Trophoblast cell (in vitro differentiated cells and primary cell): ENCODE measurements at regions not wholly inside any gene's neighbourhood (a gene's known extent, or its start where the extent isn't known, plus 50 kb on each side); places are given as distances from the start of the nearest gene placed in this dataset.

Experiments
- DNase-seq, 2 donors: peaks; one replicate each; pipeline ENCODE4 v3.0.0-alpha.2; 2016
- H2AFZ ChIP-seq: 2 replicates; pipeline ENCODE4 v1.6.1; 2013; ENCODE audit warnings: low read length, moderate library complexity, mild to moderate bottlenecking; ENCODE audit not compliant: insufficient read depth, poor library complexity
- H2AK5ac ChIP-seq: 2 replicates; pipeline ENCODE4 v1.6.1; 2013; ENCODE audit warnings: mild to moderate bottlenecking, low read length
- H2BK120ac ChIP-seq: 2 replicates; pipeline ENCODE4 v1.6.1; 2013; ENCODE audit warnings: low read length, mild to moderate bottlenecking, moderate library complexity; ENCODE audit not compliant: insufficient read depth, poor library complexity
- H2BK12ac ChIP-seq: 2 replicates; pipeline ENCODE4 v1.6.1; 2013; ENCODE audit warnings: mild to moderate bottlenecking, low read length, moderate library complexity
- H2BK5ac ChIP-seq: 2 replicates; pipeline ENCODE4 v1.6.1; 2013; ENCODE audit warnings: low read length, low read depth, moderate library complexity, mild to moderate bottlenecking; ENCODE audit not compliant: poor library complexity
- H3K14ac ChIP-seq: 2 replicates; pipeline ENCODE4 v1.6.1; 2013; ENCODE audit warnings: mild to moderate bottlenecking, low read length
- H3K18ac ChIP-seq: 2 replicates; pipeline ENCODE4 v1.6.1; 2013; ENCODE audit warnings: mild to moderate bottlenecking, low read length
- H3K23ac ChIP-seq: 2 replicates; pipeline ENCODE4 v1.6.1; 2013; ENCODE audit warnings: low read length
- H3K27ac ChIP-seq: 2 replicates; pipeline ENCODE4 v1.5.1; 2013; ENCODE audit warnings: low read depth, mild to moderate bottlenecking, inconsistent platforms, low read length, moderate library complexity
- H3K27me3 ChIP-seq: 2 replicates; pipeline ENCODE4 v1.6.1; 2013; ENCODE audit warnings: inconsistent platforms, mild to moderate bottlenecking, low read length, moderate library complexity; ENCODE audit not compliant: insufficient read depth
- H3K36me3 ChIP-seq, 2 experiments: 1 replicate in 1 of 2; 2 replicates in 1 of 2; pipeline ENCODE4 v1.6.1; 2013; ENCODE audit warnings: low read length in 2 of 2, mild to moderate bottlenecking in 2 of 2, moderate library complexity in 1 of 2; ENCODE audit not compliant: insufficient read depth in 2 of 2, control insufficient read depth in 1 of 2
- H3K4ac ChIP-seq: 2 replicates; pipeline ENCODE4 v1.6.1; 2013; ENCODE audit warnings: low read depth, mild to moderate bottlenecking, low read length, moderate library complexity
- H3K4me1 ChIP-seq, 2 experiments: 1 replicate in 1 of 2; 2 replicates in 1 of 2; pipeline ENCODE4 v1.6.1; 2013; ENCODE audit warnings: low read length in 2 of 2, mild to moderate bottlenecking in 2 of 2, moderate library complexity in 1 of 2; ENCODE audit not compliant: insufficient read depth in 2 of 2, control insufficient read depth in 1 of 2
- H3K4me2 ChIP-seq: 2 replicates; pipeline ENCODE4 v1.6.1; 2013; ENCODE audit warnings: inconsistent platforms, mild to moderate bottlenecking, low read length, moderate library complexity
- H3K4me3 ChIP-seq: 2 replicates; pipeline ENCODE4 v1.5.1; 2013; ENCODE audit warnings: mild to moderate bottlenecking, low read depth, low read length, inconsistent platforms
- H3K79me1 ChIP-seq: one replicate; pipeline ENCODE4 v1.6.1; 2013; ENCODE audit warnings: low read length
- H3K79me2 ChIP-seq: 2 replicates; pipeline ENCODE4 v1.6.1; 2013; ENCODE audit warnings: low read length, mild to moderate bottlenecking; ENCODE audit not compliant: control insufficient read depth, insufficient read depth, poor library complexity
- H3K9ac ChIP-seq: 2 replicates; pipeline ENCODE4 v1.6.1; 2013; ENCODE audit warnings: mild to moderate bottlenecking, low read length
- H3K9me3 ChIP-seq: 2 replicates; pipeline ENCODE4 v1.6.1; 2013; ENCODE audit warnings: low read depth, mild to moderate bottlenecking, control low read depth, inconsistent platforms, low read length; ENCODE audit not compliant: insufficient read depth
- H4K12ac ChIP-seq: 2 replicates; pipeline ENCODE4 v1.6.1; 2013; ENCODE audit warnings: low read depth, mild to moderate bottlenecking, low read length, moderate library complexity
- H4K8ac ChIP-seq: 2 replicates; pipeline ENCODE4 v1.6.1; 2013; ENCODE audit warnings: low read depth, mild to moderate bottlenecking, low read length, moderate library complexity
- H4K91ac ChIP-seq: one replicate; pipeline ENCODE4 v1.6.1; 2013; ENCODE audit warnings: low read depth, mild to moderate bottlenecking, low read length, moderate library complexity
- WGBS: extraction: QIAGEN DNeasy Blood & Tissue Kit; methylation state at CpG from one replicate; pipeline ENCODE4 v1.1.7; 2013; ENCODE audit warnings: missing lambda C conversion rate; ENCODE audit not compliant: insufficient read length, insufficient coverage; ENCODE audit errors: extremely low coverage; 5-methylcytosine and 5-hydroxymethylcytosine counted together

DNA sequence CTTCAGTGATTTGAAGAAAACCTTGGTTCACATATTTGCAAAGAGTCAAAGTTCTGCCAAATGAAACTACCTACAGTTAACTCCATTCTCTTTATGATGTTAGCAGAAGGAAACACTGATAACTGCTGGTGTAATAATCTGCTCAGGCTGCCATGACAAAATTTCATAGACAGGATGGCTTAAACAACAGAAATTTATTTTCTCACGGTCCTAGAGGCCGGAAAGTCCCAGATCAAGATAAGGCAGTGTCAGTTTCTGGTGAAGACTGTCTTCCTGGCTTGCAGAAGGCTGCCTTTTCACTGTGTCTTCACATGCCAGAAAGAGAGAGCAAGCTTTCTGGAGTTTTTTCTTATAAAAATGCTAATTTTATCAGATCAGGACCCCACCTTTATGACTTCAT is 102.4 kb upstream of the PARP8 start:
- Histone ChIP-seq H2BK5ac (no peak overlapping the region), H2AK5ac (no peak overlapping the region), H3K4ac (no peak overlapping the region), H3K27ac (no peak overlapping the region), H2BK120ac (no peak overlapping the region), H3K4me2 (no peak overlapping the region), H3K9me3 (no peaks in the 10 kb centered on the region), H3K79me2 (no peaks in the 10 kb centered on the region), H3K27me3 (no peaks in the 10 kb centered on the region), H2BK12ac (no peak overlapping the region), H3K4me3 (no peak overlapping the region), H4K8ac (no peak overlapping the region), H3K14ac (no peak overlapping the region), H3K23ac (no peak overlapping the region), H3K36me3 (no peaks in the 10 kb centered on the region), H3K79me1 (peaks cover 1% of the 10 kb centered on the region), H3K18ac (no peak overlapping the region), H4K12ac (no peak overlapping the region), H2AFZ (no peak overlapping the region), H3K4me1 (no peaks in the 10 kb centered on the region), H3K9ac (no peak overlapping the region), H4K91ac (no peak overlapping the region)
- no peak for DNase-seq
- WGBS: no CpG with 5 or more reads among the region's 2 CpGs

- Histone ChIP-seq H3K23ac (no peak overlapping the region), H3K36me3 (no peaks in the 10 kb centered on the region), H2BK12ac (no peak overlapping the region), H4K91ac (no peak overlapping the region), H3K18ac (no peak overlapping the region), H3K9me3 (no peaks in the 10 kb centered on the region), H3K79me1 (peaks cover 1% of the 10 kb centered on the region), H2BK5ac (no peak overlapping the region), H3K27me3 (no peaks in the 10 kb centered on the region), H3K9ac (no peak overlapping the region), H3K79me2 (no peaks in the 10 kb centered on the region), H3K4ac (no peak overlapping the region), H3K4me2 (no peak overlapping the region), H4K12ac (no peak overlapping the region), H3K14ac (no peak overlapping the region), H2AK5ac (no peak overlapping the region), H3K4me3 (no peak overlapping the region), H4K8ac (no peak overlapping the region), H3K27ac (no peak overlapping the region), H2AFZ (no peak overlapping the region), H2BK120ac (no peak overlapping the region), H3K4me1 (no peaks in the 10 kb centered on the region)
- DNase-seq: no peak
- no CpG with 5 or more reads among the region's 1 CpG for WGBS
Observed at GRCh38 chr5:50564558-50564957, 101.9 kb upstream of the PARP8 start.

DNA sequence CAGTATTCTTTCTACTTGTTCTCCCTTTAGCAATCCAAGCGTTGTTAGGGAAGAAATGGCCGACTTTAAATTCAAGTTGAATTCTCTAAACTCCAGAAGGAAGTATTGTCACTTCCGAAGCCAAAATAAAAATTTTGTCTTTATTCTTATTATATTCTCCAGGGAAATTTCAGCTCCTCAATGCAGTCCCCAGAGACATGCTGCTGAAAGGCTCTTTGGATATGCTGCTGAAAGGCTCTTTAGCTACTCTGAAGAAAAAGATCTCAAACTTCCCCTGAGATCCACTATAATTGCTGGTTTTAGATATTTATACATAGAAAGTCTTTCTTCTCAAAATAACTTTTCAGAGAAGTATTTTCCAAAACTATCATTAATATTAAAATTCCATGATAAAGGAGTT is 92.3 kb upstream of the PARP8 start:
- no peak overlapping the region for H4K12ac ChIP-seq
- no peak for DNase-seq
- no peak overlapping the region for H4K8ac ChIP-seq
- H3K14ac ChIP-seq: no peak overlapping the region
- H3K4me2 ChIP-seq: no peak overlapping the region
- no peak overlapping the region for H3K4ac ChIP-seq
- H3K9ac ChIP-seq: no peak overlapping the region
- H3K79me2 ChIP-seq: no peaks in the 10 kb centered on the region
- no peak overlapping the region for H4K91ac ChIP-seq
- no peaks in the 10 kb centered on the region for H3K9me3 ChIP-seq
- no peak overlapping the region for H3K23ac ChIP-seq
- no peak overlapping the region for H3K27ac ChIP-seq
- H3K79me1 ChIP-seq: no peaks in the 10 kb centered on the region
- H3K18ac ChIP-seq: no peak overlapping the region
- H3K4me3 ChIP-seq: no peak overlapping the region
- no CpG with 5 or more reads among the region's 3 CpGs for WGBS
- no peak overlapping the region for H2BK5ac ChIP-seq
- H2BK120ac ChIP-seq: no peak overlapping the region
- no peaks in the 10 kb centered on the region for H3K4me1 ChIP-seq
- no peak overlapping the region for H2AK5ac ChIP-seq
- no peaks in the 10 kb centered on the region for H3K36me3 ChIP-seq
- H2AFZ ChIP-seq: no peak overlapping the region
- no peaks in the 10 kb centered on the region for H3K27me3 ChIP-seq
- no peak overlapping the region for H2BK12ac ChIP-seq

DNA sequence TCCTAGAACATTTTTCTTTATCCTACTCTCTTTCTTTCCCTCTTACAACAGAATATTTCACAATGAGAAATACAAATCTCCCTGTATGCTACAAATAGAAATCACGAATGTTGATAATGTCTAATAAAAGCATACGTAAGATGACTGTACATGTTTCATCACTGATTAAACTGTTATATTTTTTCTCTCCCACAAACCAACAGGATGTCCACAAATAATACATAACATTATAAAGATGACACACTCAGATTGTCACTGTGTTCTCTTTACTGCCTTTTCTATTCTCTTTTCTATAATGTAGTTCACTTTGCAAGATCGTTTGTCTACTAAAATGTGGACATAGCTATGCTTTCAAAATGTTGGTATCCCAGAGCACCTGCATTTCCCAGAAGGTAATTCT is 90.7 kb upstream of the PARP8 start:
- Histone ChIP-seq H3K36me3 (no peaks in the 10 kb centered on the region), H4K91ac (no peak overlapping the region), H2BK12ac (no peak overlapping the region), H2BK5ac (no peak overlapping the region), H3K4me2 (no peak overlapping the region), H3K27ac (no peak overlapping the region), H2AK5ac (no peak overlapping the region), H4K12ac (no peak overlapping the region), H3K4me3 (no peak overlapping the region), H3K18ac (no peak overlapping the region), H3K14ac (no peak overlapping the region), H2BK120ac (no peak overlapping the region), H2AFZ (no peak overlapping the region), H3K9me3 (no peaks in the 10 kb centered on the region), H3K23ac (no peak overlapping the region), H3K4ac (no peak overlapping the region), H3K79me1 (no peaks in the 10 kb centered on the region), H3K79me2 (no peaks in the 10 kb centered on the region), H3K4me1 (no peaks in the 10 kb centered on the region), H3K27me3 (no peaks in the 10 kb centered on the region), H3K9ac (no peak overlapping the region), H4K8ac (no peak overlapping the region)
- WGBS: no CpG with 5 or more reads among the region's 3 CpGs
- no peak for DNase-seq

GRCh38 chr5:50576265-50576664 is 90.2 kb upstream of the PARP8 start:
- Histone ChIP-seq H2AK5ac (no peak overlapping the region), H3K4me1 (no peaks in the 10 kb centered on the region), H4K12ac (no peak overlapping the region), H3K18ac (no peak overlapping the region), H4K8ac (no peak overlapping the region), H3K36me3 (no peaks in the 10 kb centered on the region), H3K79me2 (no peaks in the 10 kb centered on the region), H3K9me3 (no peaks in the 10 kb centered on the region), H3K79me1 (no peaks in the 10 kb centered on the region), H3K27me3 (no peaks in the 10 kb centered on the region), H2BK5ac (no peak overlapping the region), H2BK12ac (no peak overlapping the region), H3K9ac (no peak overlapping the region), H4K91ac (no peak overlapping the region), H3K4me2 (no peak overlapping the region), H3K4me3 (no peak overlapping the region), H2BK120ac (no peak overlapping the region), H3K4ac (no peak overlapping the region), H3K23ac (no peak overlapping the region), H3K14ac (no peak overlapping the region), H2AFZ (no peak overlapping the region), H3K27ac (no peak overlapping the region)
- no peak for DNase-seq
